A549 (cell line): ENCODE measurements at regions not wholly inside any gene's neighbourhood (a gene's known extent, or its start where the extent isn't known, plus 50 kb on each side); places are given as distances from the start of the nearest gene placed in this dataset.

Experiments used
- ATAC-seq, 2 experiments: fragments of 200-7000 bp in 1 of 2; fragments of >200 bp in 1 of 2; cut with Nextera tagmentation in 1 of 2; cut with Tn5 transposase in 1 of 2; 3 replicates each; pipeline versions ENCODE4 v1.8.0 to v1.9.1; 2018 to 2020; ENCODE audit warnings: mild to moderate bottlenecking in 1 of 2, moderate library complexity in 1 of 2
- CTCF ChIA-PET: fragments of 300-600 bp; sonication (Branson Sonifier 250); formaldehyde crosslinking; extraction: SDS; loops from one replicate; lab custom pipeline; 2021; ENCODE audit warnings: antibody characterized with exemption, inconsistent platforms; lab: Yijun Ruan, JAX
- POLR2A ChIA-PET: fragments of 350-600 bp; formaldehyde crosslinking; extraction: SDS; loops from one replicate; lab custom pipeline; 2021; ENCODE audit warnings: antibody characterized with exemption, inconsistent platforms; lab: Yijun Ruan, JAX
- DNase-seq, 2 experiments: peaks; one replicate each; pipeline versions ENCODE4 v3.0.0 to v3.0.0-alpha.2; 2011 to 2016; ENCODE audit warnings: low read depth in 1 of 2, low spot score in 1 of 2
- FAIRE-seq: peaks from 2 replicates; lab custom pipeline; 2011; peaks lifted over from hg19 to GRCh38; lab: Jason Lieb, UNC
- H3K27ac ChIP-seq, 2 experiments: fragments of >200 bp; sonication (Bioruptor Twin); formaldehyde crosslinking; 3 replicates each; pipeline ENCODE4 v1.5.1; 2016 to 2017
- H3K4me1 ChIP-seq: fragments of >200 bp; sonication (Bioruptor Twin); formaldehyde crosslinking; 3 replicates; pipeline ENCODE4 v1.6.1; 2016
- H3K4me2 ChIP-seq: fragments of >200 bp; sonication (Bioruptor Twin); formaldehyde crosslinking; 3 replicates; pipeline ENCODE4 v1.6.1; 2016
- H3K4me3 ChIP-seq: fragments of >200 bp; sonication (Bioruptor Twin); formaldehyde crosslinking; 3 replicates; pipeline ENCODE4 v1.5.1; 2016
- H3K9me3 ChIP-seq: fragments of >200 bp; sonication (Bioruptor Twin); formaldehyde crosslinking; 3 replicates; pipeline ENCODE4 v1.6.1; 2016
- BCL3 ChIP-seq: fragments of >200 bp; sonication (Bioruptor Twin); formaldehyde crosslinking; IDR thresholded peaks from 3 replicates; pipeline ENCODE4 v1.6.1; 2016
- CBX2 ChIP-seq: fragments of 200-600 bp; sonication (generic); IDR thresholded peaks from 2 replicates; pipeline ENCODE4 v1.6.1; 2016; ENCODE audit warnings: low read depth, mild to moderate bottlenecking, borderline replicate concordance
- CEBPB ChIP-seq, 2 experiments: fragments of >200 bp in 1 of 2; sonication (Bioruptor Twin) in 1 of 2; formaldehyde crosslinking in 1 of 2; IDR thresholded peaks; 2 replicates each; pipeline ENCODE4 v1.6.1; 2012 to 2016
- CHD4 ChIP-seq: fragments of 200-600 bp; sonication (generic); IDR thresholded peaks from 2 replicates; pipeline ENCODE4 v1.6.1; 2016; ENCODE audit warnings: antibody characterized with exemption, mild to moderate bottlenecking, borderline replicate concordance
- CTCF ChIP-seq: fragments of >200 bp; sonication (Bioruptor Twin); formaldehyde crosslinking; IDR thresholded peaks from 3 replicates; pipeline ENCODE4 v1.5.1; 2016
- EHMT2 ChIP-seq: fragments of 200-600 bp; sonication (generic); IDR thresholded peaks from 2 replicates; pipeline ENCODE4 v1.6.1; 2016; ENCODE audit warnings: antibody characterized with exemption, low read depth, mild to moderate bottlenecking, moderate library complexity
- EP300 ChIP-seq, 2 experiments: fragments of >200 bp; sonication (Bioruptor Twin); formaldehyde crosslinking; IDR thresholded peaks; 2 replicates in 1 of 2; 3 replicates in 1 of 2; pipeline ENCODE4 v1.6.1; 2016 to 2017
- GATA3 ChIP-seq: IDR thresholded peaks from 2 replicates; pipeline ENCODE4 v1.6.1; 2012; ENCODE audit warnings: borderline replicate concordance
- HEYL ChIP-seq: fragments of 250-450 bp; sonication (Bioruptor Pico); IDR thresholded peaks from 2 replicates; pipeline ENCODE4 v1.8.0; 2021; ENCODE audit warnings: mild to moderate bottlenecking, moderate library complexity
- HOXA7 ChIP-seq: fragments of 250-450 bp; sonication (Bioruptor Pico); IDR thresholded peaks from 2 replicates; pipeline ENCODE4 v1.5.0; 2020; ENCODE audit warnings: mild to moderate bottlenecking, moderate library complexity
- KDM5A ChIP-seq: fragments of 200-600 bp; sonication (generic); IDR thresholded peaks from 2 replicates; pipeline ENCODE4 v1.6.1; 2016; ENCODE audit warnings: antibody characterized with exemption, mild to moderate bottlenecking
- MAFK ChIP-seq: fragments of 450-650 bp; IDR thresholded peaks from 2 replicates; pipeline ENCODE4 v1.6.1; 2014; ENCODE audit not compliant: partially characterized antibody
- MAX ChIP-seq: IDR thresholded peaks from 2 replicates; pipeline ENCODE4 v1.6.1; 2012
- MYC ChIP-seq: IDR thresholded peaks from 2 replicates; pipeline ENCODE4 v1.6.1; 2012; ENCODE audit warnings: mild to moderate bottlenecking, inconsistent platforms, low read length, improper control_type of control experiment, borderline replicate concordance
- POLR2AphosphoS2 ChIP-seq: conservative IDR thresholded peaks from 2 replicates; pipeline ENCODE4 v1.6.1; 2012; ENCODE audit warnings: low read length, improper control_type of control experiment, inconsistent platforms
- RAD21 ChIP-seq, 2 experiments: fragments of >200 bp in 1 of 2; sonication (Bioruptor Twin) in 1 of 2; formaldehyde crosslinking in 1 of 2; IDR thresholded peaks in 1 of 2; conservative IDR thresholded peaks in 1 of 2; 2 replicates in 1 of 2; 3 replicates in 1 of 2; pipeline ENCODE4 v1.6.1; 2012 to 2018; ENCODE audit warnings: inconsistent platforms in 1 of 2
- RFX5 ChIP-seq: fragments of 450-650 bp; IDR thresholded peaks from 2 replicates; pipeline ENCODE4 v1.7.1; 2014; ENCODE audit warnings: antibody characterized with exemption, mild to moderate bottlenecking, moderate library complexity
- SMC3 ChIP-seq: fragments of >200 bp; sonication (Bioruptor Twin); formaldehyde crosslinking; IDR thresholded peaks from 3 replicates; pipeline ENCODE4 v1.6.1; 2018; ENCODE audit warnings: inconsistent platforms
- SREBF2 ChIP-seq: fragments of 450-650 bp; IDR thresholded peaks from 2 replicates; pipeline ENCODE4 v1.6.1; 2014; ENCODE audit warnings: mild to moderate bottlenecking, moderate library complexity
- USF2 ChIP-seq: fragments of 450-650 bp; IDR thresholded peaks from 2 replicates; pipeline ENCODE4 v1.6.1; 2014; ENCODE audit warnings: antibody characterized with exemption
- ZC3H11A ChIP-seq: fragments of 450-650 bp; IDR thresholded peaks from 2 replicates; pipeline ENCODE4 v1.6.1; 2014; ENCODE audit warnings: antibody characterized with exemption, mild to moderate bottlenecking
- ZNF302 ChIP-seq: fragments of 250-450 bp; sonication (Bioruptor Pico); IDR thresholded peaks from 2 replicates; pipeline ENCODE4 v1.9.0; 2021; ENCODE audit warnings: inconsistent platforms, mild to moderate bottlenecking, moderate library complexity
- ZSCAN20 ChIP-seq: fragments of 250-450 bp; sonication (Bioruptor Pico); IDR thresholded peaks from 2 replicates; pipeline ENCODE4 v1.8.0; 2022; ENCODE audit warnings: mild to moderate bottlenecking, moderate library complexity
- WGBS: methylation state at CpG from one replicate; pipeline ENCODE4 v1.1.6; 2017; ENCODE audit errors: missing lambda C conversion rate; 5-methylcytosine and 5-hydroxymethylcytosine counted together

- no peak for TF ChIP-seq CTCF
These were observed 75.3 kb upstream of the MAST4 start (continued) for GRCh38 chr5:66520854-66521253.

- POLR2A ChIA-PET: no interaction called here
These were observed 68.6 kb upstream of the MAST4 start for GRCh38 chr5:66527478-66528035.

GRCh38 chr5:66529182-66529581, 67.0 kb upstream of the MAST4 start:
- ATAC-seq: no peak
- no peak for TF ChIP-seq ZSCAN20 (CRISPR knock-in tag)
- no peak for TF ChIP-seq USF2
- TF ChIP-seq RFX5: no peak
- no peak for TF ChIP-seq POLR2AphosphoS2
- no peak for TF ChIP-seq MYC
- no peak for TF ChIP-seq ZC3H11A
- TF ChIP-seq MAX: no peak
- TF ChIP-seq RAD21 (conservative IDR thresholded peaks at IDR 0.05 in 1 of 2, IDR thresholded peaks at IDR 0.05 in 1 of 2): no peak
- TF ChIP-seq EP300 (IDR thresholded peaks at IDR 0.05): no peak
- TF ChIP-seq SMC3: no peak
- no peak for TF ChIP-seq HEYL
- TF ChIP-seq BCL3: no peak
- TF ChIP-seq HOXA7 (CRISPR knock-in tag): no peak
- no peak for TF ChIP-seq CBX2
- no peak for TF ChIP-seq EHMT2
- TF ChIP-seq ZNF302 (CRISPR knock-in tag): no peak
- TF ChIP-seq CEBPB (IDR thresholded peaks at IDR 0.05): no peak
- TF ChIP-seq CHD4: no peak
- no peak for TF ChIP-seq SREBF2
- TF ChIP-seq, all 56 proteins: peak for 0
- Histone ChIP-seq H3K4me2 (no peak overlapping the region), H3K27ac (no peak overlapping the region), H3K4me1 (no peaks in the 10 kb centered on the region), H3K4me3 (no peak overlapping the region), H3K9me3 (no peaks in the 10 kb centered on the region)
- ChIA-PET POLR2A (no interaction called here), CTCF (interaction anchor here (1.2 kb wide), 1 partner anchor 204 kb away, joined by 3 read pairs; no protein-coding TSS in a partner anchor)
- DNase-seq (no peak), FAIRE-seq (no peak)
- 0% methylated on average over 1 of the region's 1 CpG for WGBS

More at GRCh38 chr5:66527478-66528035, 68.6 kb upstream of the MAST4 start:
- CTCF ChIA-PET: no interaction called here
- H3K4me3 ChIP-seq: no peak overlapping the region
- H3K4me2 ChIP-seq: no peak overlapping the region
- FAIRE-seq: no peak
- TF ChIP-seq MAX: no peak
- no peak for TF ChIP-seq GATA3
- peak; percentile 64 for TF ChIP-seq MAFK
- TF ChIP-seq KDM5A: no peak
- TF ChIP-seq ZNF302 (CRISPR knock-in tag): no peak
- TF ChIP-seq, all 56 proteins: peak for 1
- no peaks in the 10 kb centered on the region for H3K9me3 ChIP-seq
- H3K4me1 ChIP-seq: no peaks in the 10 kb centered on the region
- no peak for DNase-seq
- H3K27ac ChIP-seq: no peak overlapping the region
- ATAC-seq: no peak
- 12% methylated on average over 4 of the region's 4 CpGs for WGBS
